Neural cell (in vitro differentiated cells): ENCODE measurements at regions not wholly inside any gene's neighbourhood (a gene's known extent, or its start where the extent isn't known, plus 50 kb on each side); places are given as distances from the start of the nearest gene placed in this dataset.

ENCODE experiments used
- H2AFZ ChIP-seq: fragments of 200-600, 300-800 bp; sonication (generic), shearing (Covaris generic); 2 replicates; pipeline ENCODE4 v1.6.0; 2014; ENCODE audit warnings: low read depth, mild to moderate bottlenecking, antibody characterized with exemption, low read length, moderate library complexity
- H3F3A ChIP-seq: fragments of 200-600 bp; shearing (Covaris generic); 2 replicates; pipeline ENCODE4 v1.6.1; 2016; ENCODE audit warnings: mild to moderate bottlenecking, moderate library complexity, mixed read lengths, antibody characterized with exemption, low read length; ENCODE audit not compliant: insufficient read depth, poor library complexity, severe bottlenecking
- H3K27ac ChIP-seq: fragments of 200-600, 300-800 bp; sonication (generic), shearing (Covaris generic); 2 replicates; pipeline ENCODE4 v1.5.1; 2014; ENCODE audit warnings: mild to moderate bottlenecking, low read length, moderate library complexity
- H3K27me3 ChIP-seq: fragments of 300-800, 200-600 bp; sonication (generic), shearing (Covaris generic); 2 replicates; pipeline ENCODE4 v1.6.0; 2014; ENCODE audit warnings: mild to moderate bottlenecking, low read depth, low read length, moderate library complexity; ENCODE audit not compliant: insufficient read depth
- H3K36me3 ChIP-seq: fragments of 300-800, 200-600 bp; sonication (generic), shearing (Covaris generic); 2 replicates; pipeline ENCODE4 v1.5.1; 2014; ENCODE audit warnings: mild to moderate bottlenecking, antibody characterized with exemption, low read length, moderate library complexity; ENCODE audit not compliant: insufficient read depth
- H3K4me2 ChIP-seq: fragments of 300-800, 200-600 bp; sonication (generic), shearing (Covaris generic); 2 replicates; pipeline ENCODE4 v1.6.0; 2014; ENCODE audit warnings: mild to moderate bottlenecking, low read length
- H3K4me3 ChIP-seq: fragments of 300-800, 200-600 bp; sonication (generic), shearing (Covaris generic); 2 replicates; pipeline ENCODE4 v1.5.1; 2014; ENCODE audit warnings: mild to moderate bottlenecking, low read length, moderate library complexity
- H3K79me2 ChIP-seq: fragments of 200-600 bp; shearing (Covaris generic); replicated peaks from 2 replicates; pipeline ENCODE4 v1.6.0; 2014; ENCODE audit warnings: mild to moderate bottlenecking, low read length, moderate library complexity; ENCODE audit not compliant: insufficient read depth
- H3K9ac ChIP-seq: fragments of 300-800, 200-600 bp; sonication (generic), shearing (Covaris generic); 2 replicates; pipeline ENCODE4 v1.6.1; 2016; ENCODE audit warnings: mild to moderate bottlenecking, low read length, mixed read lengths
- H3K9me2 ChIP-seq: fragments of 200-600 bp; shearing (Covaris generic); 2 replicates; pipeline ENCODE4 v1.6.1; 2016; ENCODE audit warnings: mild to moderate bottlenecking, low read length, mixed read lengths; ENCODE audit not compliant: insufficient read depth
- H3K9me3 ChIP-seq: fragments of 200-600, 300-800 bp; sonication (generic), shearing (Covaris generic); 2 replicates; pipeline ENCODE4 v1.6.1; 2016; ENCODE audit warnings: mild to moderate bottlenecking, mixed run types, low read length, moderate library complexity, mixed read lengths
- H4K20me1 ChIP-seq: fragments of 200-600 bp; shearing (Covaris generic); 2 replicates; pipeline ENCODE4 v1.6.1; 2016; ENCODE audit warnings: mild to moderate bottlenecking, mixed run types; ENCODE audit not compliant: insufficient read depth
- CTCF ChIP-seq: fragments of 450-650 bp; IDR thresholded peaks from 2 replicates; pipeline ENCODE4 v1.5.1; 2014; ENCODE audit warnings: antibody characterized with exemption, mild to moderate bottlenecking, moderate library complexity; ENCODE audit not compliant: poor library complexity, severe bottlenecking
- EP300 ChIP-seq: fragments of 450-650 bp; conservative IDR thresholded peaks from 2 replicates; pipeline ENCODE4 v1.6.1; 2014; ENCODE audit warnings: antibody characterized with exemption, mild to moderate bottlenecking, moderate library complexity; ENCODE audit not compliant: poor library complexity, severe bottlenecking
- EZH2 ChIP-seq: fragments of 200-600, 300-800 bp; shearing (Covaris generic), sonication (generic); IDR thresholded peaks from 2 replicates; pipeline ENCODE4 v1.6.1; 2014; ENCODE audit warnings: antibody characterized with exemption, low read length, borderline replicate concordance, mild to moderate bottlenecking; ENCODE audit not compliant: insufficient read depth, poor library complexity, severe bottlenecking
- MXI1 ChIP-seq: fragments of 450-650 bp; conservative IDR thresholded peaks from 2 replicates; pipeline ENCODE4 v1.6.1; 2014; ENCODE audit warnings: antibody characterized with exemption, mild to moderate bottlenecking; ENCODE audit not compliant: poor library complexity, severe bottlenecking
- POLR2AphosphoS5 ChIP-seq: IDR thresholded peaks from 2 replicates; pipeline ENCODE4 v1.6.1; 2012
- RAD21 ChIP-seq: fragments of 450-650 bp; conservative IDR thresholded peaks from 2 replicates; pipeline ENCODE4 v1.6.1; 2014; ENCODE audit warnings: antibody characterized with exemption, mild to moderate bottlenecking, moderate library complexity
- REST ChIP-seq: IDR thresholded peaks from 2 replicates; pipeline ENCODE4 v1.6.1; 2012; ENCODE audit warnings: borderline replicate concordance
- SMC3 ChIP-seq: fragments of 450-650 bp; conservative IDR thresholded peaks from 2 replicates; pipeline ENCODE4 v1.6.1; 2014; ENCODE audit warnings: antibody characterized with exemption, mild to moderate bottlenecking, moderate library complexity; ENCODE audit not compliant: poor library complexity
- TAF1 ChIP-seq: IDR thresholded peaks from 2 replicates; pipeline ENCODE4 v1.6.1; 2012; ENCODE audit warnings: low read depth

- Histone ChIP-seq H3K27ac (no peak overlapping the region), H3K27me3 (no peaks in the 10 kb centered on the region), H3K9ac (no peak overlapping the region), H3F3A (no peaks in the 10 kb centered on the region), H3K4me3 (no peak overlapping the region), H3K36me3 (no peaks in the 10 kb centered on the region), H3K9me2 (no peaks in the 10 kb centered on the region), H4K20me1 (no peaks in the 10 kb centered on the region), H3K79me2 (no peaks in the 10 kb centered on the region), H3K9me3 (no peaks in the 10 kb centered on the region), H2AFZ (no peak overlapping the region), H3K4me2 (no peak overlapping the region)
- TF ChIP-seq EP300 (no peak), MXI1 (no peak), TAF1 (no peak), POLR2AphosphoS5 (no peak), CTCF (no peak), SMC3 (no peak), EZH2 (no peak), REST (no peak), RAD21 (no peak)
These were observed 279.9 kb upstream of the CELF4 start for GRCh38 chr18:37845498-37845897.

GRCh38 chr18:37844209-37844970 lies 278.8 kb upstream of the CELF4 start:
- Histone ChIP-seq H3K27ac (no peak overlapping the region), H3K27me3 (no peaks in the 10 kb centered on the region), H3K9me3 (no peaks in the 10 kb centered on the region), H3F3A (no peaks in the 10 kb centered on the region), H3K4me2 (no peak overlapping the region), H3K4me3 (no peak overlapping the region), H4K20me1 (no peaks in the 10 kb centered on the region), H3K79me2 (no peaks in the 10 kb centered on the region), H3K9ac (no peak overlapping the region), H3K36me3 (no peaks in the 10 kb centered on the region), H3K9me2 (no peaks in the 10 kb centered on the region), H2AFZ (no peak overlapping the region)
- TF ChIP-seq SMC3, result no peak
- no peak for TF ChIP-seq EZH2
- TF ChIP-seq REST, result no peak
- no peak for TF ChIP-seq CTCF
- no peak for TF ChIP-seq TAF1
- TF ChIP-seq POLR2AphosphoS5, result no peak
- TF ChIP-seq MXI1, result no peak
- TF ChIP-seq RAD21, result no peak
- TF ChIP-seq EP300, result no peak
